ENCODE measurements at regions not wholly inside any gene's neighbourhood (a gene's known extent, or its start where the extent isn't known, plus 50 kb on each side); places are given as distances from the start of the nearest gene placed in this dataset.

DNA sequence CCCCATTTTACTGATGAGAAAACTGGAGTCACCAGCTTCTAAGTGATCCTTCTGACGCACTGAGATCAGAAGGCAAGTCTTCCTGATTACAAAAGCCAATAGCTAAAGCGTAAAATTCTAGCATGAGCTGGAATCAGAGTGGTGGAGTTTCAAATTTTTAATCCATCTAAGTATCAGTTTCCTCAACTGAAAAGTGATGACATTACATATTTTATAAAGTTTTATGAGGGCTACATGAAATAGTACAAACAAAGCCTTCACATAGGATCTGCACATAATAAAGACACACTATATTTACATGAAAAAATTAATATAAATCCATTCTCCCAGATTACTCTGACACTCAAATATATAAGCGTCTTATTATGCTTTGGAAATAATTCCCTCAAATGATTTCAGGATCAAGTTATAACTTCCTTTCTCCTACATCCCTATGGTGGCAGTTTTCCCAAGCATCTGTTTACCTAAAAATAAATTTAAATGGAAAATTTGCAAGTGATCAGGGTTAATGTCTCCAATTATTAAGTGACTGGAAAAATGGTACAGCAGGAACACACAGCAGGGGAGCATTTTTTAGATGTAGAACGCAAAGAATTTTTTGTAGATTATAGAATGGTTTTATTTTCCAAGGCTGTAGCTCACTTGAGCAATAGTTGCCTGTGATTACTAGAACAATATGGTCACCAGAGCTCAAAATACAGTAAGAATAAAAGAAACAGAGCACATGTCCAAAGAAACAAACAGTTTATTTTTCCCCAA lies 490.4 kb upstream of the C1orf87 start:
- no peaks in the 10 kb centered on the region for H3K36me3 Mint-ChIP-seq (ENCODE audit: insufficient read depth in 1 of 3, low read depth in 3 of 3)
- H3K27ac Mint-ChIP-seq, result no peak overlapping the region
- no peaks in the 10 kb centered on the region for H3K27me3 ChIP-seq (ENCODE audit: insufficient read depth, low read length)
- no peaks in the 10 kb centered on the region for H3K9me3 Mint-ChIP-seq
- no peaks in the 10 kb centered on the region; the same call in 1 of the 2 replicates for H3K27me3 Mint-ChIP-seq (ENCODE audit: low read depth)
- H3K23me2 ChIP-seq (ENCODE audit: insufficient read length, low read depth, low read length, poor library complexity, severe bottlenecking), result no peaks in the 10 kb centered on the region
- H3K23ac ChIP-seq (ENCODE audit: insufficient read length, low read depth, low read length), result no peak overlapping the region
- H3K14ac ChIP-seq (ENCODE audit: insufficient read depth, low read length), result no peak overlapping the region
- no peaks in the 10 kb centered on the region for H4K20me1 ChIP-seq (ENCODE audit: control insufficient read depth, insufficient read depth, insufficient read length)
- no peak overlapping the region for H3K4me3 Mint-ChIP-seq
- no peak overlapping the region for H2BK120ac ChIP-seq (ENCODE audit: low read depth, low read length, poor library complexity, severe bottlenecking)
- H3K79me2 ChIP-seq (ENCODE audit: insufficient read depth, low read length), result no peaks in the 10 kb centered on the region
- H2AK5ac ChIP-seq (ENCODE audit: insufficient read length, low read length), result no peak overlapping the region
- no peak overlapping the region for H3K27ac ChIP-seq (ENCODE audit: insufficient read length, low read depth, low read length)
- H3K4me2 ChIP-seq (ENCODE audit: insufficient read depth, insufficient read length, low read length), result no peak overlapping the region
- no peaks in the 10 kb centered on the region for H3K4me1 Mint-ChIP-seq
- no peaks in the 10 kb centered on the region for H3K9me3 ChIP-seq (ENCODE audit: control insufficient read depth, low read depth, low read length)
- H3K56ac ChIP-seq (ENCODE audit: insufficient read length, low read depth, low read length), result no peak overlapping the region
- no peak overlapping the region for H2BK12ac ChIP-seq (ENCODE audit: insufficient read length, low read depth, low read length)
- H2BK15ac ChIP-seq (ENCODE audit: low read depth, low read length), result no peak overlapping the region
- H3K4ac ChIP-seq (ENCODE audit: low read depth, low read length), result no peak overlapping the region
- no peak overlapping the region for H2BK5ac ChIP-seq (ENCODE audit: insufficient read length, low read length)
- no peak overlapping the region for H4K91ac ChIP-seq (ENCODE audit: insufficient read length, low read depth, low read length)
- WGBS (ENCODE audit: extremely low coverage, insufficient read length, low lambda C conversion rate), result no CpG with 5 or more reads among the region's 4 CpGs
- H3K79me1 ChIP-seq (ENCODE audit: insufficient read depth, low read depth, low read length, poor library complexity, severe bottlenecking), result no peaks in the 10 kb centered on the region
- no peak overlapping the region for H2AFZ ChIP-seq (ENCODE audit: low read length)
- H3T11ph ChIP-seq (ENCODE audit: low read length), result no peak overlapping the region
- H3K4me1 ChIP-seq (ENCODE audit: insufficient read depth, low read length), result no peaks in the 10 kb centered on the region
- no peak overlapping the region for H4K5ac ChIP-seq (ENCODE audit: insufficient read length, low read depth, low read length)
- H2BK20ac ChIP-seq (ENCODE audit: low read depth, low read length, poor library complexity, severe bottlenecking), result no peak overlapping the region
- DNase-seq, result no peak
- H3K18ac ChIP-seq (ENCODE audit: insufficient read length, low read depth, low read length), result no peak overlapping the region
- H4K8ac ChIP-seq (replicated peaks; ENCODE audit: insufficient read length, low read depth, low read length), result no peak overlapping the region
- TF ChIP-seq, protein P1, sequence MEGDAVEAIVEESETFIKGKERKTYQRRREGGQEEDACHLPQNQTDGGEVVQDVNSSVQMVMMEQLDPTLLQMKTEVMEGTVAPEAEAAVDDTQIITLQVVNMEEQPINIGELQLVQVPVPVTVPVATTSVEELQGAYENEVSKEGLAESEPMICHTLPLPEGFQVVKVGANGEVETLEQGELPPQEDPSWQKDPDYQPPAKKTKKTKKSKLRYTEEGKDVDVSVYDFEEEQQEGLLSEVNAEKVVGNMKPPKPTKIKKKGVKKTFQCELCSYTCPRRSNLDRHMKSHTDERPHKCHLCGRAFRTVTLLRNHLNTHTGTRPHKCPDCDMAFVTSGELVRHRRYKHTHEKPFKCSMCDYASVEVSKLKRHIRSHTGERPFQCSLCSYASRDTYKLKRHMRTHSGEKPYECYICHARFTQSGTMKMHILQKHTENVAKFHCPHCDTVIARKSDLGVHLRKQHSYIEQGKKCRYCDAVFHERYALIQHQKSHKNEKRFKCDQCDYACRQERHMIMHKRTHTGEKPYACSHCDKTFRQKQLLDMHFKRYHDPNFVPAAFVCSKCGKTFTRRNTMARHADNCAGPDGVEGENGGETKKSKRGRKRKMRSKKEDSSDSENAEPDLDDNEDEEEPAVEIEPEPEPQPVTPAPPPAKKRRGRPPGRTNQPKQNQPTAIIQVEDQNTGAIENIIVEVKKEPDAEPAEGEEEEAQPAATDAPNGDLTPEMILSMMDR (conservative IDR thresholded peaks at IDR 0.05), result no peak
- H3K9ac ChIP-seq (ENCODE audit: extremely low read depth, insufficient read length, low read length), result no peak overlapping the region
